Neural cell (in vitro differentiated cells): ENCODE measurements at regions not wholly inside any gene's neighbourhood (a gene's known extent, or its start where the extent isn't known, plus 50 kb on each side); places are given as distances from the start of the nearest gene placed in this dataset.

Experiments
- CTCF ChIP-seq: fragments of 450-650 bp; IDR thresholded peaks from 2 replicates; pipeline ENCODE4 v1.5.1; 2014; ENCODE audit warnings: antibody characterized with exemption, mild to moderate bottlenecking, moderate library complexity; ENCODE audit not compliant: poor library complexity, severe bottlenecking
- EP300 ChIP-seq: fragments of 450-650 bp; conservative IDR thresholded peaks from 2 replicates; pipeline ENCODE4 v1.6.1; 2014; ENCODE audit warnings: antibody characterized with exemption, mild to moderate bottlenecking, moderate library complexity; ENCODE audit not compliant: poor library complexity, severe bottlenecking
- EZH2 ChIP-seq: fragments of 200-600, 300-800 bp; shearing (Covaris generic), sonication (generic); IDR thresholded peaks from 2 replicates; pipeline ENCODE4 v1.6.1; 2014; ENCODE audit warnings: antibody characterized with exemption, low read length, borderline replicate concordance, mild to moderate bottlenecking; ENCODE audit not compliant: insufficient read depth, poor library complexity, severe bottlenecking
- MXI1 ChIP-seq: fragments of 450-650 bp; conservative IDR thresholded peaks from 2 replicates; pipeline ENCODE4 v1.6.1; 2014; ENCODE audit warnings: antibody characterized with exemption, mild to moderate bottlenecking; ENCODE audit not compliant: poor library complexity, severe bottlenecking
- POLR2AphosphoS5 ChIP-seq: IDR thresholded peaks from 2 replicates; pipeline ENCODE4 v1.6.1; 2012
- RAD21 ChIP-seq: fragments of 450-650 bp; conservative IDR thresholded peaks from 2 replicates; pipeline ENCODE4 v1.6.1; 2014; ENCODE audit warnings: antibody characterized with exemption, mild to moderate bottlenecking, moderate library complexity
- REST ChIP-seq: IDR thresholded peaks from 2 replicates; pipeline ENCODE4 v1.6.1; 2012; ENCODE audit warnings: borderline replicate concordance
- SMC3 ChIP-seq: fragments of 450-650 bp; conservative IDR thresholded peaks from 2 replicates; pipeline ENCODE4 v1.6.1; 2014; ENCODE audit warnings: antibody characterized with exemption, mild to moderate bottlenecking, moderate library complexity; ENCODE audit not compliant: poor library complexity
- TAF1 ChIP-seq: IDR thresholded peaks from 2 replicates; pipeline ENCODE4 v1.6.1; 2012; ENCODE audit warnings: low read depth

- no peak for TF ChIP-seq CTCF
- TF ChIP-seq EP300, result no peak
- TF ChIP-seq REST, result no peak
- TF ChIP-seq SMC3, result no peak
- TF ChIP-seq EZH2, result no peak
- TF ChIP-seq POLR2AphosphoS5, result no peak
- TF ChIP-seq TAF1, result no peak
- no peak for TF ChIP-seq RAD21
- no peak for TF ChIP-seq MXI1
Measured at GRCh38 chr17:13385481-13385911, 216.2 kb downstream of the HS3ST3A1 start.
